ENCODE measurements at regions not wholly inside any gene's neighbourhood (a gene's known extent, or its start where the extent isn't known, plus 50 kb on each side); places are given as distances from the start of the nearest gene placed in this dataset.
A peak's percentile ranks its signal among the peaks of the same experiment; 100 is the strongest.

- Histone ChIP-seq H3K9me3 (ENCODE audit: control insufficient read depth in 2 of 2, low read length in 2 of 2) (no peaks in the 10 kb centered on the region), H3K27me3 (ENCODE audit: control insufficient read depth, insufficient read depth, low read length) (no peaks in the 10 kb centered on the region), H3K4me1 (ENCODE audit: control insufficient read depth, insufficient read depth, low read length, poor library complexity, severe bottlenecking) (no peaks in the 10 kb centered on the region), H3K27ac (ENCODE audit: insufficient read depth, low read length, poor library complexity, severe bottlenecking) (no peak overlapping the region), H3K4me3 (ENCODE audit: low read depth, low read length) (no peak overlapping the region), H3K36me3 (ENCODE audit: control insufficient read depth, insufficient read depth, low read length) (no peaks in the 10 kb centered on the region)
- Mint-ChIP-seq H3K36me3 (no peaks in the 10 kb centered on the region), H3K4me3 (no peak overlapping the region), H3K4me1 (no peaks in the 10 kb centered on the region), H3K9me3 (peaks cover 0 to 4% (median 0%) of the 10 kb centered on the region in 7 donors), H3K27me3 (peaks cover 5% of the 10 kb centered on the region), H3K27ac (no peak overlapping the region)
- ATAC-seq (ENCODE audit: low read depth in 2 of 2) (no peak), DNase-seq (no peak)
These were observed 77.3 kb downstream of the EDN1 start for GRCh38 chr6:12367412-12367811.

- H3K4me3 ChIP-seq (ENCODE audit: low read depth, low read length) = no peak overlapping the region
- H3K4me1 Mint-ChIP-seq = no peaks in the 10 kb centered on the region
- no peak overlapping the region for H3K27ac ChIP-seq (ENCODE audit: insufficient read depth, low read length, poor library complexity, severe bottlenecking)
- H3K9me3 ChIP-seq (ENCODE audit: control insufficient read depth in 2 of 2, low read length in 2 of 2) = no peaks in the 10 kb centered on the region
- H3K4me3 Mint-ChIP-seq = no peak overlapping the region
- H3K27me3 ChIP-seq (ENCODE audit: control insufficient read depth, insufficient read depth, low read length) = no peaks in the 10 kb centered on the region
- H3K27me3 Mint-ChIP-seq = peaks cover 5% of the 10 kb centered on the region
- H3K36me3 ChIP-seq (ENCODE audit: control insufficient read depth, insufficient read depth, low read length) = no peaks in the 10 kb centered on the region
- no peak for DNase-seq
- no peaks in the 10 kb centered on the region for H3K36me3 Mint-ChIP-seq
- H3K4me1 ChIP-seq (ENCODE audit: control insufficient read depth, insufficient read depth, low read length, poor library complexity, severe bottlenecking) = no peaks in the 10 kb centered on the region
- ATAC-seq (ENCODE audit: low read depth in 2 of 2) = no peak
- peaks cover 0 to 4% (median 0%) of the 10 kb centered on the region in 7 donors for H3K9me3 Mint-ChIP-seq
- no peak overlapping the region for H3K27ac Mint-ChIP-seq
These were observed 79.2 kb downstream of the EDN1 start for GRCh38 chr6:12369355-12369754.

- Mint-ChIP-seq H3K4me1 (no peaks in the 10 kb centered on the region), H3K27ac (no peak overlapping the region), H3K36me3 (no peaks in the 10 kb centered on the region), H3K9me3 (peaks cover 0 to 4% (median 0%) of the 10 kb centered on the region in 7 donors), H3K27me3 (peaks cover 5% of the 10 kb centered on the region), H3K4me3 (no peak overlapping the region)
- Histone ChIP-seq H3K4me1 (ENCODE audit: control insufficient read depth, insufficient read depth, low read length, poor library complexity, severe bottlenecking) (no peaks in the 10 kb centered on the region), H3K27me3 (ENCODE audit: control insufficient read depth, insufficient read depth, low read length) (no peaks in the 10 kb centered on the region), H3K4me3 (ENCODE audit: low read depth, low read length) (no peak overlapping the region), H3K36me3 (ENCODE audit: control insufficient read depth, insufficient read depth, low read length) (no peaks in the 10 kb centered on the region), H3K27ac (ENCODE audit: insufficient read depth, low read length, poor library complexity, severe bottlenecking) (no peak overlapping the region), H3K9me3 (ENCODE audit: control insufficient read depth in 2 of 2, low read length in 2 of 2) (no peaks in the 10 kb centered on the region)
- DNase-seq = no peak
- peak in 1 of 2 donors; percentile 23 for ATAC-seq (ENCODE audit: low read depth in 2 of 2)
These were observed 79.7 kb downstream of the EDN1 start for GRCh38 chr6:12369781-12370262.

- Mint-ChIP-seq H3K4me3 (no peak overlapping the region), H3K4me1 (no peaks in the 10 kb centered on the region), H3K36me3 (no peaks in the 10 kb centered on the region), H3K9me3 (peaks cover 0 to 4% (median 0%) of the 10 kb centered on the region in 7 donors), H3K27ac (no peak overlapping the region), H3K27me3 (peaks cover 5% of the 10 kb centered on the region)
- DNase-seq = no peak
- no peaks in the 10 kb centered on the region for H3K9me3 ChIP-seq (ENCODE audit: control insufficient read depth in 2 of 2, low read length in 2 of 2)
- no peaks in the 10 kb centered on the region for H3K27me3 ChIP-seq (ENCODE audit: control insufficient read depth, insufficient read depth, low read length)
- no peak overlapping the region for H3K27ac ChIP-seq (ENCODE audit: insufficient read depth, low read length, poor library complexity, severe bottlenecking)
- no peaks in the 10 kb centered on the region for H3K4me1 ChIP-seq (ENCODE audit: control insufficient read depth, insufficient read depth, low read length, poor library complexity, severe bottlenecking)
- no peak for ATAC-seq (ENCODE audit: low read depth in 2 of 2)
- no peak overlapping the region for H3K4me3 ChIP-seq (ENCODE audit: low read depth, low read length)
- no peaks in the 10 kb centered on the region for H3K36me3 ChIP-seq (ENCODE audit: control insufficient read depth, insufficient read depth, low read length)
These were observed 81.0 kb downstream of the EDN1 start for GRCh38 chr6:12371151-12371550.

GRCh38 chr6:12371641-12372146 is 81.5 kb downstream of the EDN1 start:
- H3K9me3 Mint-ChIP-seq = peaks cover 0 to 4% (median 0%) of the 10 kb centered on the region in 7 donors
- ATAC-seq (ENCODE audit: low read depth in 2 of 2) (no peak), DNase-seq (no peak)
- H3K27me3 ChIP-seq (ENCODE audit: control insufficient read depth, insufficient read depth, low read length) = no peaks in the 10 kb centered on the region
- no peaks in the 10 kb centered on the region for H3K9me3 ChIP-seq (ENCODE audit: control insufficient read depth in 2 of 2, low read length in 2 of 2)
- no peaks in the 10 kb centered on the region for H3K36me3 ChIP-seq (ENCODE audit: control insufficient read depth, insufficient read depth, low read length)
- no peak overlapping the region for H3K4me3 Mint-ChIP-seq
- no peak overlapping the region for H3K27ac ChIP-seq (ENCODE audit: insufficient read depth, low read length, poor library complexity, severe bottlenecking)
- H3K4me1 ChIP-seq (ENCODE audit: control insufficient read depth, insufficient read depth, low read length, poor library complexity, severe bottlenecking) = no peaks in the 10 kb centered on the region
- H3K4me1 Mint-ChIP-seq = no peaks in the 10 kb centered on the region
- no peak overlapping the region for H3K27ac Mint-ChIP-seq
- H3K27me3 Mint-ChIP-seq = peaks cover 5% of the 10 kb centered on the region
- no peaks in the 10 kb centered on the region for H3K36me3 Mint-ChIP-seq
- no peak overlapping the region for H3K4me3 ChIP-seq (ENCODE audit: low read depth, low read length)

- no peaks in the 10 kb centered on the region for H3K27me3 ChIP-seq (ENCODE audit: control insufficient read depth, insufficient read depth, low read length)
- Mint-ChIP-seq H3K27me3 (no peaks in the 10 kb centered on the region), H3K27ac (no peak overlapping the region), H3K4me1 (no peaks in the 10 kb centered on the region), H3K36me3 (no peaks in the 10 kb centered on the region), H3K9me3 (no peaks in the 10 kb centered on the region), H3K4me3 (no peak overlapping the region)
- H3K4me1 ChIP-seq (ENCODE audit: control insufficient read depth, insufficient read depth, low read length, poor library complexity, severe bottlenecking) = no peaks in the 10 kb centered on the region
- ATAC-seq (ENCODE audit: low read depth in 2 of 2) (no peak), DNase-seq (no peak)
- H3K27ac ChIP-seq (ENCODE audit: insufficient read depth, low read length, poor library complexity, severe bottlenecking) = no peak overlapping the region
- H3K9me3 ChIP-seq (ENCODE audit: control insufficient read depth in 2 of 2, low read length in 2 of 2) = no peaks in the 10 kb centered on the region
- no peaks in the 10 kb centered on the region for H3K36me3 ChIP-seq (ENCODE audit: control insufficient read depth, insufficient read depth, low read length)
- no peak overlapping the region for H3K4me3 ChIP-seq (ENCODE audit: low read depth, low read length)
These were observed 89.0 kb downstream of the EDN1 start for GRCh38 chr6:12379181-12379580.

- DNase-seq (no peak), ATAC-seq (ENCODE audit: low read depth in 2 of 2) (no peak)
- Mint-ChIP-seq H3K27ac (no peak overlapping the region), H3K27me3 (no peaks in the 10 kb centered on the region), H3K4me3 (no peak overlapping the region), H3K36me3 (no peaks in the 10 kb centered on the region), H3K4me1 (no peaks in the 10 kb centered on the region), H3K9me3 (no peaks in the 10 kb centered on the region)
- Histone ChIP-seq H3K4me1 (ENCODE audit: control insufficient read depth, insufficient read depth, low read length, poor library complexity, severe bottlenecking) (no peaks in the 10 kb centered on the region), H3K9me3 (ENCODE audit: control insufficient read depth in 2 of 2, low read length in 2 of 2) (no peaks in the 10 kb centered on the region), H3K36me3 (ENCODE audit: control insufficient read depth, insufficient read depth, low read length) (no peaks in the 10 kb centered on the region), H3K4me3 (ENCODE audit: low read depth, low read length) (no peak overlapping the region), H3K27me3 (ENCODE audit: control insufficient read depth, insufficient read depth, low read length) (no peaks in the 10 kb centered on the region), H3K27ac (ENCODE audit: insufficient read depth, low read length, poor library complexity, severe bottlenecking) (no peak overlapping the region)
These were observed 91.4 kb downstream of the EDN1 start for GRCh38 chr6:12381587-12381986.

- Histone ChIP-seq H3K9me3 (ENCODE audit: control insufficient read depth in 2 of 2, low read length in 2 of 2) (no peaks in the 10 kb centered on the region), H3K36me3 (ENCODE audit: control insufficient read depth, insufficient read depth, low read length) (no peaks in the 10 kb centered on the region), H3K4me1 (ENCODE audit: control insufficient read depth, insufficient read depth, low read length, poor library complexity, severe bottlenecking) (no peaks in the 10 kb centered on the region), H3K4me3 (ENCODE audit: low read depth, low read length) (no peak overlapping the region), H3K27me3 (ENCODE audit: control insufficient read depth, insufficient read depth, low read length) (peaks cover 3% of the 10 kb centered on the region), H3K27ac (ENCODE audit: insufficient read depth, low read length, poor library complexity, severe bottlenecking) (no peak overlapping the region)
- DNase-seq (no peak), ATAC-seq (ENCODE audit: low read depth in 2 of 2) (no peak)
- no peaks in the 10 kb centered on the region for H3K36me3 Mint-ChIP-seq
- H3K4me1 Mint-ChIP-seq = no peaks in the 10 kb centered on the region
- H3K27ac Mint-ChIP-seq = no peak overlapping the region
- peaks cover 6% of the 10 kb centered on the region for H3K27me3 Mint-ChIP-seq
- no peak overlapping the region for H3K4me3 Mint-ChIP-seq
- H3K9me3 Mint-ChIP-seq = peaks cover 0 to 2% (median 0%) of the 10 kb centered on the region in 7 donors
These were observed 93.3 kb downstream of the EDN1 start for GRCh38 chr6:12383448-12383847.
